Suppressor macrophage treated with lipopolysaccharide for 1 hour (primary cell): ENCODE measurements at regions not wholly inside any gene's neighbourhood (a gene's known extent, or its start where the extent isn't known, plus 50 kb on each side); places are given as distances from the start of the nearest gene placed in this dataset.

Experiments used
- DNase-seq, 3 donors: peaks; one replicate each; pipeline ENCODE4 v3.0.0-alpha.2; 2020 to 2022

GRCh38 chrX:38992441-38993096 lies 191.3 kb downstream of the MID1IP1 start:
- no peak for DNase-seq

DNA sequence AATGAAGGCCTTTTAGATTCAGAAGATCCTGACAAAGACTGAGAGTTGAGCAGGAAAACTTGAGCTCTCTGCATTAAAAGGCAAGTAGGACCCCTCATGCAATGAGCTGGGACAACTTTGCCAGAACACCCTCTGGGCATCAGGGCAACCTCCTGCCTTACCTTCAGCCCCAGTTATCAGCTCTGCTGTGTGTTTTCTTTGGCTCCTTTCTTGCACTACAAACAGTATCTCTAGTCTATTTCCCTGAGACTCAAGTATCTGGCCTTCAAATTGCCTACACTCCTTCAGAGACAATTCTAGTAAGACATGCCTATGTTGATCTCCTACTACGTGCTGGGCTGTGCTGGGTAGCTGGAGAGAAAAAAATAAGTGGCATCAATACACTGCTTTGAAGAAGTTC lies 192.2 kb downstream of the MID1IP1 start:
- no peak for DNase-seq

DNA sequence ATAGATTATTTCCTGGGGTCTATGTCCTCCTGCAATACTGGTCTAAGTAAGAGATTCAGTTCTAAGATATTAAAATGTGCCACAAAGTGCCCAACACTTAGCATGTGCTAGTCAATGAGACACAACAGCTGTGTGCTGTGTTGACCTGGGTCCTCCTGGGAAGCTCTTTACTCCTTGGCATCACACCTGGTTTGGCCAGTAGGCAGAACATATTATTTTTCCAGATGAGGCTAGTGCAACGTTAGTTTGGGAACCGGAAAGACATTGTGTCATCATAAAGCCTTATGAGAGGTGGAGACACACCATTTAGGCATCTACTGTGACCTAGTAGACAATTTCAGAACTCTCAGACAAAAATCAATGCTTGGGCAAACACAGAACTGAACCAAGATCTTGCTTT lies 197.8 kb downstream of the MID1IP1 start:
- no peak for DNase-seq

GRCh38 chrX:38999967-39000745 lies 198.9 kb downstream of the MID1IP1 start:
- no peak for DNase-seq

- DNase-seq = no peak
These were observed 199.5 kb downstream of the MID1IP1 start for GRCh38 chrX:39000802-39001201.

GRCh38 chrX:39002466-39002865 lies 201.2 kb downstream of the MID1IP1 start:
- no peak for DNase-seq

DNA sequence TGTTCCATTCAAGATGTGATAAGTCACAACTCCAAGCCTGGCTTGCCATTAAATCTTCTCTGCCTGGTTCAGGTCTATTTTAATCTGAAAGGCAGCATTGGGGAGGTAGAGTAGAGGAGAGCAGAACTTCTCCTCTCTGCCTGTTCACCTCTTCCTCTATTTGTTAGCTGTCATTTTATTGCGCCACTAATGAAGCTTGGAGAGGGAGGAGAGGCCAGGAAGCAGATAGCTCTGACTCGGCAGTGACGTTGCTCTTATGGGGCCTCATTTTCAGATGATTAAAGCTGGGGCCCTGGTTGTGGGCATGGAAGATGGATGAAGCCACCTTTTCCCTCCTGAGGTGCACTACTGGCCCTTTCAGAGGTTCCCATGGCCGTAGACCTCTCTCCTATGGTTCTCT lies 207.3 kb downstream of the MID1IP1 start:
- DNase-seq = peak; percentile 54 to 66 (median 55)

DNA sequence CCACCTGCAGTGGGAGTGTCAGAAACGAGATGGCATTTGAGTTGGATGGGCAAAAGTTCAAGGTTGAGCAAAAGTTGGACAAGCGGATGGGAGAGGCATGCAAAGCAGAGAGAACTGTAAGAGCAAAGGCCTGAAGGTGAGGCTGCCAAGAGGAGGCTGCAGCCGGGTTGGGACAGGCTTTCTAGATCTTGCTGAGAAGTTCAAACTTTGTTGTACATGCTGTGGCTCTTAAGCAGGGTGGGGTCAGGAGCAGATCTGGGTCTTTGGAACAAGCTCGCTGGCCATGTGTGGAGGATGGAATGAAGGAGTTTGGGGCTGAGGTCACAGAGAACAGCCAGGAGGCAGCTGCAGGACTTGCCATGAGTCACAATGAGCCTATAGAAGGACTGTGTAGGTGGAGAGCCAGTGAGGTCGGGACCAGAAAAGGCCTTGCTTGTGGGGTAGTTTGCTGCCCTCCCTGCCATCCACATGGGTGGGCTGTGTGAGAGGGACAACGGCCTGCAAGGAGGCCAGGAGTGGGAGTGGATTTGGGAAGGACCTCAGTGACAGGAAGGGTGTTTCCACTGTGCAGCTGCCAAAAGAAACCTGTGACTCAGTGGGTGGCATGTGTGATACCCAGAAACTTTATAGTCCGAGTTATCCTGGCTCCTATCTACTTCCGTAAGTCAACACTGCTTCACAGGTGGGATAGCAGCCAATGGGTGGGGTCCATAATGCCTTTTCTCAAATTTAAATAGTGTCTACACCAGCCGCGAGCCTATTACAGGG lies 210.4 kb downstream of the MID1IP1 start:
- DNase-seq = no peak

DNA sequence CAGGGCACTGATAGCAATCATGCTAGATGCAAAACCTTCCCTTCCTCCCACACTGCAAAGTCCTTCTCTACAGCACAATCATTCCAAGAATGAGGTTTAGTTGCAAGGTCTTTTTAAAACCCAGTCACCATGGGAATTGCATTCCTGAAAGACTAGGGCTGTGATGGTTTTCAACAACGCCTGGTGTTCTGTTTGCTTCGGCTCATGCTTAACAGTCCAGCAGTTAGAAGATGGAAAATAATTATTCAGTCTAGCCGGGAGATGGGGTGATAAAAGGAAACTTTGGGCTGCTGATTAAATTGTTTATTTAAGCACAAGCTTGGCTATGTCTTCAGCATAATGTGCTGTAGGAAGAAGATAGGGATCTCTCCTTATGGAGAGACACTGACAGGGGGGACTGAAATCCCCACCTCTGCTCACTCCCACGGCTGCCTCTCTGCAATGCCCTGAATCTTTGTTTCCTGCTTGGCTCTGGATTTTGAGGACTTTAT lies 211.4 kb downstream of the MID1IP1 start:
- no peak for DNase-seq

GRCh38 chrX:39016556-39016955 lies 215.3 kb downstream of the MID1IP1 start:
- no peak for DNase-seq

DNA sequence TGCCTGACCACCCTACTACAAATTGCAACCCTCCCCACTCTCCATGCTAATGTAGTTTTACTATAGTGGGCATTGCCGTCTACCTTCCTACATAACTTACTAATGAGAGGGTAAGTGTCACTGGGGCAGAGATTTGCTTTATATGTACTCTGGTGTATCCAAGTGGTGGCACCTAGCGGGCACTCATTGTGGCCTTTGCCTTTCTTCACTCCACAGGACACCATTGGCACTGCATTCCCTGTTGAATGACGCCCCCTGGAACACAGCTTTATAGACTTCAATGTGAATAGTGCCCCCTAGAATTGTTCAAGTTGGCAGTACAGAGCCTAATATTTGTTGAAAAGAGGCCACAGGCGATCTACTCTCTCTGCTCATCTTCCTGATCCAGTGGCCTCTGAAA lies 215.8 kb downstream of the MID1IP1 start:
- DNase-seq = no peak

GRCh38 chrX:39017716-39018115 lies 216.5 kb downstream of the MID1IP1 start:
- DNase-seq = no peak

DNA sequence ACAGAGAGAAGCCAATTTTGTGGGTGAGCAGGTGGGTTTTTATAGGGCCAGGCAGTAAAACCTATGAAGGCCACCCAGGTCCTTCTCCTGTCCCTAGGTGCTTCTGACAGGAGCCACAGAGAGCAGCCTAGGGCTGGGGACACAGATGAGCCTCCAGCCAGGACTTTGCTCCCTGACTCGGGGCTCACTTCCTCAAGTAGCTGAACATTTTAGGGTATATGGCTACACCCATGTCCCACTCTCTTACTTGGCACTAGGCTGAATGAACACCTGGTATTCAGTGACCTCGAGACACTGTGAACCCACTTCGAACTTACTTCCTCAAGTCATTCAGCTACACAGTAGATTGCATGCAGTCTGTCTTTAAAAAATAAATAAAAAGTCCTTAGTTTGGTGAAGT lies 217.3 kb downstream of the MID1IP1 start:
- DNase-seq = no peak

GRCh38 chrX:39019056-39019455 lies 217.8 kb downstream of the MID1IP1 start:
- DNase-seq = no peak

- no peak for DNase-seq
These were observed 218.9 kb downstream of the MID1IP1 start for GRCh38 chrX:39020051-39020669.

DNA sequence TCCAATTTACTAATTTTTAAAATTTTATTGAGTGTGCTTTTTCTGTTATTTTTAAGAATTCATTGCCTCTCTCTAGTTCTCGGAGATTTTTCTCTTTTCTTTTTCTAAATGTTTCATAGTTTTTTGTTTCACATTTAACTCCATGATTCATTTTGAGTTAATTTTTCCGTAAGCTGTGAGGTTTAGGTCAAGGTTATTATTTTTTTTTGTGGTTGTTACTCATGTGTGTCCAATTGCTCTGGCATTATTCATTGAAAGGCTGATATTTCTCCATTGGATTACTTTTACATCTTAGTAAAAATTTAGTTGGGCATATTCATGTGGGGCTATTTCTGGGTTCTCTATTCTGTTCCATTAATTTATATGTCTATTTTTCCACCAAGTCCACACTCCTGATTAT lies 220.8 kb downstream of the MID1IP1 start:
- DNase-seq = no peak

GRCh38 chrX:39029221-39029620 lies 228.0 kb downstream of the MID1IP1 start:
- no peak for DNase-seq

DNA sequence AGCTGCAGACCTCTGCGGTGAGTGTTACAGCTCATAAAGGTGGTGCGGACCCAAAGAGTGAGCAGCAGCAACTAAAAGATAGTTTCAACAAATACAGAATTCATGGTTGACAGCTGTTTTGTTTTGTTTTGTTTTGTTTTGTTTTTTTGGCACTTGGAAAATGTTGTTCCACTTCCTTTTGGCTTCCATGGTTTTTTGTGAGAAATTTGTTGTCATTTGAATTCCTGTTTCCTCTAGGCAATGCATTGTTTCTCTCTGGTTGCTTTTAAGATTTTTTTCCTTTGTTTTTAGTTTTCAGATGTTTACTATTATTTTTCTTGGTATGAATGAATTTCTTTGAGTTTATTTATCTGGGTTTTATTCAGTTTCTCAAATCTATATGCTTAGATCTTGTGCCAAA lies 229.4 kb downstream of the MID1IP1 start:
- no peak for DNase-seq

- no peak for DNase-seq
These were observed 238.6 kb downstream of the MID1IP1 start for GRCh38 chrX:39039890-39040289.

DNA sequence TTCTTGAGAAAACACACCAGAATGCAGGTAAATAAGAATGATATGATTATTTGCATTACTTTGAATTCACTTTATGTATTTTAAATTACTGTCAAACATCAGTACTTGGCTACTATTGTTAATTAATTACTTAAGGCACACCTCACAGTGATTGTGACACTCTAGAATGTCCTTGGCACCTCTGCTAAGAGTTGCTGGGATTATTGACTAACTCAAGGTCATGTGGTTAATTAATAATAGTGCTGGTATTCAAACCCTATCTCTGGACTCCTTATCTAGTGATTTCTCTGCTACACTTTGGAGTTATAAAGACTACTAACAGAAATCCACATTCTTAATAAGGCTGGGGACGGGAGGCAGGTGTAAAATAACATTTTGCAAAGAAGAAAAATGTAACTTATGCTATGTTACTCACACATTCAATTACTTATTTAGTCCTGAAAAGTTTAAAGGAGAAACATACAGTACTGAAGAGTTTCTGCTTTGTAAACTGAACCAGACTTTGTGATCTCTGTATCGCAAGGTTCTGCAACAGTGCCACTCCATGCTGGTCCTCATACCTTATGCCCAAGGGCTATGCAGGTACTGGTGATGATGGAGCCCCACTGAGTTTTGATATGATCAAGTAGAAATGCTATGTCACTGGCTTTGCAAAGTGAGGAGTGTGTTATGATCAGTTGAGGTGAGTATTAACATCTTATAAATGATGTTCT lies 242.7 kb downstream of the MID1IP1 start:
- no peak for DNase-seq

- DNase-seq = peak; percentile 13 to 27 (median 15)
These were observed 245.9 kb downstream of the MID1IP1 start for GRCh38 chrX:39047174-39047573.

GRCh38 chrX:39049975-39050374 lies 248.7 kb downstream of the MID1IP1 start:
- DNase-seq = no peak

DNA sequence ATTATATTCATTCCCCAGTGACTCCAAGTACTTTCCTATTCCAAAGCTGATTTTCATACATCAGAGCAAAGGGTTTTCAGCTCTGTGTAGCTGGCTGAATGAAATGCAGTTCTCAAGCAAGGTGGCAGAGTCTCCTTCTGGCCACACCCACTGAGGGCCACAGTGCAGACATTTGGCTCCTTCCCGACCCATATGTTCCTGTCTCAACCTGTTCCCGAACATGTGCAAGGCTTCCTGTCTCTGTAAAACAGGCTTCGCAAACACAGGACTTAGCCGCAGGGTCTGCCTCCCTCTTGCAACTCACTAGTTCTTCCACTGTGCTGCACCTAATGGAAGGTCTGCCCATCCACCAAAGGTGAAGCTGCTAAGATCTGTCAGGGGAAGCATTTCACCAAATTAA lies 249.2 kb downstream of the MID1IP1 start:
- no peak for DNase-seq
